Endothelial cell of umbilical vein (primary cell): ENCODE measurements at regions not wholly inside any gene's neighbourhood (a gene's known extent, or its start where the extent isn't known, plus 50 kb on each side); places are given as distances from the start of the nearest gene placed in this dataset.

Experiments used
- BruUV-seq: library from RNA; stranded (reverse); fragments of 400-500 nt; replicated peaks from 2 replicates; lab custom pipeline; 2021; lab: Mats Ljungman, UMichigan
- CTCF ChIA-PET: fragments of 300-600, 350-600 bp; sonication (Branson Sonifier 250); formaldehyde crosslinking; loops from one replicate; lab custom pipeline; 2021; ENCODE audit warnings: antibody characterized with exemption, inconsistent platforms; lab: Charles Lee
- POLR2A ChIA-PET: fragments of 300-600, 350-600 bp; sonication (Branson Sonifier 250); formaldehyde crosslinking; loops from one replicate; lab custom pipeline; 2021; ENCODE audit warnings: antibody characterized with exemption, inconsistent platforms; lab: Charles Lee
- DNase-seq: peaks from one replicate; pipeline ENCODE4 v3.0.0-alpha.2; 2011; ENCODE audit warnings: low read depth, low spot score
- FAIRE-seq: peaks from 2 replicates; lab custom pipeline; 2011; peaks lifted over from hg19 to GRCh38; lab: Jason Lieb, UNC
- H2AFZ ChIP-seq: 2 replicates; pipeline ENCODE4 v1.6.0; 2012; ENCODE audit warnings: low read depth, low read length, control low read depth, inconsistent platforms
- H3K27ac ChIP-seq: 2 replicates; pipeline ENCODE4 v1.5.1; 2011; ENCODE audit warnings: low read depth, mild to moderate bottlenecking, control low read depth, low read length, moderate library complexity; ENCODE audit not compliant: insufficient read depth
- H3K27me3 ChIP-seq, 2 experiments: 2 replicates each; pipeline versions ENCODE4 v1.6.0 to v1.6.1; 2011; ENCODE audit warnings: low read length in 2 of 2, mixed read lengths in 1 of 2; ENCODE audit not compliant: control insufficient read depth in 2 of 2, insufficient read depth in 2 of 2
- H3K36me3 ChIP-seq, 2 experiments: 2 replicates in 1 of 2; 3 replicates in 1 of 2; pipeline ENCODE4 v1.5.1; 2011; ENCODE audit warnings: low read length in 2 of 2, mild to moderate bottlenecking in 1 of 2, moderate library complexity in 1 of 2; ENCODE audit not compliant: control insufficient read depth in 2 of 2, insufficient read depth in 2 of 2; ENCODE audit errors: extremely low read depth in 1 of 2
- H3K4me1 ChIP-seq: 3 replicates; pipeline ENCODE4 v1.5.1; 2011; ENCODE audit warnings: mild to moderate bottlenecking, low read length; ENCODE audit not compliant: control insufficient read depth, insufficient read depth; ENCODE audit errors: extremely low read depth
- H3K4me2 ChIP-seq: 2 replicates; pipeline ENCODE4 v1.6.1; 2011; ENCODE audit warnings: low read length, control low read depth, mixed read lengths; ENCODE audit not compliant: insufficient read depth
- H3K4me3 ChIP-seq, 3 experiments: fragments of 200-600 bp in 1 of 3; sonication (generic), shearing (Covaris generic) in 1 of 3; replicated peaks in 1 of 3; 2 replicates each; pipeline ENCODE4 v1.5.1; 2011 to 2016; ENCODE audit warnings: control low read depth in 3 of 3, low read length in 3 of 3, mild to moderate bottlenecking in 2 of 3, inconsistent platforms in 1 of 3, low read depth in 1 of 3, moderate library complexity in 1 of 3; ENCODE audit not compliant: insufficient read depth in 1 of 3
- H3K79me2 ChIP-seq: 2 replicates; pipeline ENCODE4 v1.6.0; 2012; ENCODE audit warnings: low read length, inconsistent platforms; ENCODE audit not compliant: control insufficient read depth, insufficient read depth
- H3K9ac ChIP-seq: replicated peaks from 2 replicates; pipeline ENCODE3; 2011; ENCODE audit warnings: low read length, control low read depth; ENCODE audit not compliant: insufficient read depth; ENCODE audit errors: extremely low read depth
- H3K9me1 ChIP-seq: replicated peaks from 3 replicates; pipeline ENCODE4 v1.6.0; 2011; ENCODE audit warnings: mild to moderate bottlenecking, low read length; ENCODE audit not compliant: control insufficient read depth, insufficient read depth; ENCODE audit errors: extremely low read depth
- H3K9me3 ChIP-seq: replicated peaks from 2 replicates; pipeline ENCODE4 v1.5.1; 2012; ENCODE audit warnings: low read length, inconsistent platforms; ENCODE audit not compliant: control insufficient read depth, insufficient read depth
- H4K20me1 ChIP-seq: replicated peaks from 2 replicates; pipeline ENCODE3; 2011; ENCODE audit warnings: mild to moderate bottlenecking, low read length; ENCODE audit not compliant: control insufficient read depth, insufficient read depth; ENCODE audit errors: extremely low read depth
- CTCF ChIP-seq, 2 donors: IDR thresholded peaks; 1 replicate in 1 of 2; 2 replicates in 1 of 2; pipeline ENCODE4 v1.5.1; 2011; ENCODE audit warnings: low read length in 2 of 2, mild to moderate bottlenecking in 2 of 2, moderate library complexity in 2 of 2, control low read depth in 1 of 2, inconsistent platforms in 1 of 2, low read depth in 1 of 2; ENCODE audit not compliant: insufficient read depth in 1 of 2; ENCODE audit errors: extremely low read depth in 1 of 2
- EZH2 ChIP-seq: IDR thresholded peaks from 2 replicates; pipeline ENCODE4 v1.6.1; 2012; ENCODE audit warnings: borderline replicate concordance, low read depth, mild to moderate bottlenecking, moderate library complexity, low read length, inconsistent platforms; ENCODE audit not compliant: severe bottlenecking
- FOS ChIP-seq: IDR thresholded peaks from 2 replicates; pipeline ENCODE4 v1.6.1; 2011; ENCODE audit warnings: mild to moderate bottlenecking, low read length, moderate library complexity, borderline replicate concordance; ENCODE audit not compliant: insufficient read depth
- GATA2 ChIP-seq: IDR thresholded peaks from 2 replicates; pipeline ENCODE4 v1.7.0; 2011; ENCODE audit warnings: low read depth, mild to moderate bottlenecking, moderate library complexity, mixed read lengths, low read length; ENCODE audit not compliant: insufficient read length, insufficient read depth
- JUN ChIP-seq: IDR thresholded peaks from 2 replicates; pipeline ENCODE4 v1.6.1; 2011; ENCODE audit warnings: borderline replicate concordance, low read depth; ENCODE audit not compliant: insufficient read length, insufficient read depth
- MAX ChIP-seq: IDR thresholded peaks from 2 replicates; pipeline ENCODE4 v1.6.1; 2011; ENCODE audit not compliant: insufficient read depth, insufficient read length
- MYC ChIP-seq: IDR thresholded peaks from one replicate; pipeline ENCODE4 v1.6.1; 2011; ENCODE audit warnings: mild to moderate bottlenecking, low read depth, low read length
- POLR2A ChIP-seq: IDR thresholded peaks from 2 replicates; pipeline ENCODE4 v1.6.1; 2012; ENCODE audit warnings: low read depth, mild to moderate bottlenecking, control low read depth, low read length
- POLR2AphosphoS5 ChIP-seq: IDR thresholded peaks from 2 replicates; pipeline ENCODE4 v1.6.1; 2012; ENCODE audit warnings: low read depth, mild to moderate bottlenecking, control low read depth, low read length, moderate library complexity; ENCODE audit not compliant: insufficient read depth
- dilution Hi-C: fragments of 300-500 bp; cut with MboI; formaldehyde crosslinking; loops from one replicate; pipeline ENCODE4 v1.15.0; 2019; ENCODE audit warnings: low sequenced_read_pairs; ENCODE audit not compliant: extremely low pct_ligation_motif_present
- intact Hi-C: fragments of 100-400 bp; cut with micrococcal nuclease; formaldehyde crosslinking; loops from one replicate; pipeline ENCODE4 v1.10.0; 2022

GRCh38 chr19:30853036-30853435, 480.9 kb downstream of the ZNF536 start:
- dilution Hi-C loops = no loop called here
- intact Hi-C loops = no loop called here
- H3K27me3 ChIP-seq = no peaks in the 10 kb centered on the region
- no peak overlapping the region for H2AFZ ChIP-seq
- H3K9me1 ChIP-seq = no peaks in the 10 kb centered on the region
- ChIA-PET CTCF (no interaction called here), POLR2A (no interaction called here)
- FAIRE-seq = no peak
- no peak overlapping the region for H3K4me2 ChIP-seq
- H3K4me1 ChIP-seq = no peaks in the 10 kb centered on the region
- H3K4me3 ChIP-seq = no peak overlapping the region
- H3K36me3 ChIP-seq = no peaks in the 10 kb centered on the region
- H3K9ac ChIP-seq = no peak overlapping the region
- no peaks in the 10 kb centered on the region for H3K79me2 ChIP-seq
- H3K9me3 ChIP-seq = peaks cover 5% of the 10 kb centered on the region
- BruUV-seq = no TSS peak
- no peaks in the 10 kb centered on the region for H4K20me1 ChIP-seq
- H3K27ac ChIP-seq = no peak overlapping the region
- TF ChIP-seq MYC (no peak), GATA2 (no peak), JUN (no peak), POLR2A (no peak), CTCF (IDR thresholded peaks at IDR 0.05; ENCODE audit: extremely low read depth in 1 of 2, insufficient read depth in 1 of 2, low read depth in 1 of 2, low read length in 2 of 2) (no peak), POLR2AphosphoS5 (no peak), EZH2 (no peak), FOS (no peak), MAX (no peak)
- no peak for DNase-seq
